HG02885 (cell line): ENCODE measurements at regions not wholly inside any gene's neighbourhood (a gene's known extent, or its start where the extent isn't known, plus 50 kb on each side); places are given as distances from the start of the nearest gene placed in this dataset.

Source experiments
- ATAC-seq: cut with Tn5 transposase; IDR thresholded peaks from one replicate; pipeline ENCODE4 v1.9.1; 2021; ENCODE audit warnings: mild to moderate bottlenecking; ENCODE audit not compliant: unreplicated experiment, poor library complexity

GRCh38 chr10:125291836-125292235, 131.5 kb upstream of the CTBP2 start:
- ATAC-seq, result no peak

GRCh38 chr10:125289461-125289860, 129.1 kb upstream of the CTBP2 start:
- ATAC-seq, result no peak

DNA sequence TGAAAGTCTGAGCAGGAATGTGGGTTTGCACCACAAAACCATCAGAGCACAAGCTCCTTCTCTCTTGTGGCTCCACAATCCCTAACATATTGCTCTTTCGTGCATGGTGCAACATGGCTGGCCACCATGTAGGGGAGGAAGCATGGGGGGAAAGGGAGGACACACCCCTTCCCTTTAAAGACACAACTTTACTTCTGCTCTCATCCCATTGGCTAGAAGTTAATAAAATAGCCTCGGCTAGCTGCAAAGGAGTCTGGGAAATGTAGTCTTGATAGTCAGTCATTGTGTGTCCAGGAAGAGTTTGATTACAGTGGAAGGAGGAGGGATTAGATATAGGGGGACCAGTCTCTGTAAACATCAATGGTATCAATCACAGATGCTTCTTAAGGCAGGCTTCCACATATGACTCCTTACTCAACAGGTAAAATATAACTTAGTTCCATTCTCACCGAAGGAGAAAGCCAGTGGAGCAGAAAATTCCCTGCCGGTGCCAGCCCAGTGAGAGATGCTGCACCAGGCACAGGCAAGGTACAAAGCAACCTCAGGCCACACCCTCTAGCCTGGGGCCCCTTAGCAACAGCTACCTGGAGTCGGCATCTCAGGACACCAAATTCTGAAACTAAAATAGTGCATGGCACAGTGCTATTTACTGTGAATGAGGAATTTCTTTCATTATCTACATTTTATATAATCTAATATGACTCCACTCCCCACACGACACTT, 124.7 kb upstream of the CTBP2 start:
- ATAC-seq, result no peak

GRCh38 chr10:125283836-125284614, 123.7 kb upstream of the CTBP2 start:
- no peak for ATAC-seq

GRCh38 chr10:125283191-125283835, 123.0 kb upstream of the CTBP2 start:
- ATAC-seq, result no peak

DNA sequence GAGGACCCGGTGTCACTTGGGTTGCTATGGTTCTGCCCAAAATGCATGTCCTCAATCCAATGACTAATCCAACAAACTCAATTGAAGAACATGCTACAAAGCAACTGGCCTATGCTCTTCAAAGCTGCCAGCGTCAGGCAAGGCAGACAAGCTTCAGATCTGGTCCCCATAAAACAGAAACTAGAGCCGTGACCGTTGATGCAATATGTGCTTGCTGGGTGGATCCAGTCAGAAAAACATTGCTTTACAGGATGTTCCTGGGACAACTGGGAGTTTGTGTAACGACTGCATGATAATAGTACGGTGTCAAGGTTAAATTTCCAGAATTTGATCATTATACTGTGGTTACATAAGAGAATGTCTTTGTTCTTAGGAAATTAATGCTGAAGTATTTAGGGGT, 120.7 kb upstream of the CTBP2 start:
- no peak for ATAC-seq

DNA sequence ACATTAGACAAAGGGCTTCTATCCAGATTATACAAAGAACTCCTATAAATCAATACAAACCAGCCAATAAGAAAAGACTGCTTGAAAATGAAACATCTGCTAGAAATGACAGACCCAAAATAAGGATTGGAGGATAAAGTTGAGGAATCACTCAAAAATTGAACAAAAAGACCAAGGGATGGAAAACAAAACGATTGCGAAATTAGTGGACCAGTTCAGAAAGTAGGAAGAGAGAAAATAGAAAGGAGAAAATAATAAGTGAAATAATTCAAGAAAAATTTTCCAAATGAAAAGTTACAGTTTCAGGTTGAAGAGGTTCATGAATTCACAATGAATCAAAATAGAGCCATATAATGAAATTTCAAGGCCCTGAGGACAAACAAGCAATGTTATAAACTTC, 115.8 kb upstream of the CTBP2 start:
- no peak for ATAC-seq

DNA sequence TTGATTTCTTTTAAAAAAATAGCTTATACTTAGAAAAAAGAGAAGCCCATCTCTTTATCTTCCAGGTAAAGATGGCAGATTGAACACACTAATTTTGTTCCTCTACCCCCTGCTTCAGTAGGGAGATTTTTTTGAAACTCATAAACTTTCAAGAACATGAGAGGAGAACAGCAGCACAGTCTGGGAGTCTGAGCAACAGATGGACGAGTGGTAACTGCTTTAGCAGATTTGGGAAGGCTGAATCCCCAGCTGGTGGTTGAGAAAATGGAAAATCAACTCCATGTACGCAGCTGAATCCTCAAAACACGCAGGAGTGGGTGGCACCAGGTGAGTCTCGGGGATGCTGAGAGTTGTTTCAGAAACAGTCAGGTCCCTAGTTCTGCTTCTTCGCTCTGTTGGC, 114.6 kb upstream of the CTBP2 start:
- no peak for ATAC-seq

- ATAC-seq, result no peak
Measured at GRCh38 chr10:125273023-125273422, 112.7 kb upstream of the CTBP2 start.

- no peak for ATAC-seq
Measured at GRCh38 chr10:125269716-125270115, 109.4 kb upstream of the CTBP2 start.

- ATAC-seq, result no peak
Measured at GRCh38 chr10:125266966-125267365, 106.6 kb upstream of the CTBP2 start.

GRCh38 chr10:125266541-125266940, 106.2 kb upstream of the CTBP2 start:
- ATAC-seq, result no peak

- ATAC-seq, result no peak
Measured at GRCh38 chr10:125265579-125265955, 105.2 kb upstream of the CTBP2 start.

- no peak for ATAC-seq
Measured at GRCh38 chr10:125264757-125265578, 104.6 kb upstream of the CTBP2 start.

GRCh38 chr10:125264091-125264490, 103.7 kb upstream of the CTBP2 start:
- ATAC-seq, result no peak

- no peak for ATAC-seq
Measured at GRCh38 chr10:125263551-125263950, 103.2 kb upstream of the CTBP2 start.

DNA sequence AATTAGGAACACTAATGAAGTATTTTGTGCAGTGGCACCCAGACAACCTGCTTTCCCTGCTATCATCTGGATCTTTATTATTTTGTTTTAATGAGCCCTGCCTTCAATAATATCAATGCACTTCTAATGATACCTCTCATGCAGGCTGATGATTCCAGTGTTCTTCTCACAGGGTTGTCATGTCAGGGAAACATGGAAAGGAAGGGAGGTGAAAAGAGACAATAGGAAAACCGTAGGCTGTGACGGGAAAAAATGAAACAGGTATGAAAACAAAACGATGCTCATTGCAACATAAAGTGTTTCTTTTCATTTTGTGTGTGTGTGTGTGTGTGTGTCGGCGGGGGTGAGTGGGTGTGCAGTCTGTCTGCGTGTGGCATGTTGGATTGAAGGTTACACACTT, 102.6 kb upstream of the CTBP2 start:
- no peak for ATAC-seq

DNA sequence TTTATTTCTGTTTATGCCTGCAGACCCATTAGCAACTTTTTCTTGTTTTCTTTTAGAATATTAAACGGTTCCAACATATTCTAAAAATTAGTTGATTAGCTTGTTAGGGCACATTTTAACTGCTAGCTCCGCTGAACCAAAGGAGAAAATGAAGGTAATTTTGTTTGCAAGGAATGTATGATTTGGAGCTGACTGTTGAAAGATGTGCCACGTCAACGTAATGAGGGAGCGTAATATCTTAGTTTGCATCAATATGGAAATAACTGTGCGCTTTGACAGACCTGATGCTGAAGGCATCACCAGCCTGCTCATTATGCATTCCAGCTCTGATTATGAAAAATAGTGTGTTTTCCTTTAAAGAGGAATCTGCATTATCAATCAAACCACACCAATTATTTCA, 102.0 kb upstream of the CTBP2 start:
- ATAC-seq, result no peak

DNA sequence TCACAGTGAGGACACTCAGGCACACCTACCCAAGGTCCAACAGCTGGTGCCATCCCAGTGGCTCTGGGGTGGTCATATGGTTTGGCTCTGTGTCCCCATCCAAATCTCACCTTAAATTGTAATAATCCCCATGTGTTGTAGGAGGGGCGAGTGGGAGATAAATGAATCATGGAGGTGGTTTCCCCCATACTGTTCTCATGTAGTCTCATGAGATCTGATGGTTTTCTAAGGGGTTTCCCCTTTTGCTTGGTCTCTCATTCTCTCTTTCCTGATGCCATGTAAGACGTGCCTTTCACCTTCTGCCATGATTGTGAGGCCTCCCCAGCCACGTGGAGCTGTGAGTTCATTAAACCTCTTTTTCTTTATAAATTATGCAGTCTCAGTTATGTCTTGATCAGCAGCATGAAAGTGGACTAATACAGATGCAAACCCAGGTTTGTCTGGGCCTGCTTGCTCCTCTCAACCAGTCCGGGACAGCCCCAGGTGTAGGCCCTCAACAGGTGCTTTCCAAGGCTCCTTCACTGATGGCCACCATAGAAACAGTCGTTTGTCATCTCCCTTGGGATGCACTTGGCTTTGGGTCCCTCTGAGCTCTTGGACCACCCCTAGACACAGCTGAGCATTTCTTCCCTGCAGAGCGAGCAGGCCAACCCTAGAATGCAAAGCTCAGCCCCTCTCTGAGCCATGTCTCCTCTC, 101.3 kb upstream of the CTBP2 start:
- no peak for ATAC-seq

- ATAC-seq, result no peak
Measured at GRCh38 chr10:125260260-125260659, 99.9 kb upstream of the CTBP2 start.
